Ishikawa (cell line): ENCODE measurements at regions not wholly inside any gene's neighbourhood (a gene's known extent, or its start where the extent isn't known, plus 50 kb on each side); places are given as distances from the start of the nearest gene placed in this dataset.

ENCODE experiments used
- CEBPB ChIP-seq: IDR thresholded peaks from 2 replicates; pipeline ENCODE4 v1.6.1; 2012
- CREB1 ChIP-seq: IDR thresholded peaks from 2 replicates; pipeline ENCODE4 v1.6.1; 2012; ENCODE audit warnings: low read depth
- EGR1 ChIP-seq: IDR thresholded peaks from 2 replicates; pipeline ENCODE4 v1.6.1; 2012
- EP300 ChIP-seq: IDR thresholded peaks from 2 replicates; pipeline ENCODE4 v1.6.1; 2012; ENCODE audit warnings: borderline replicate concordance
- FOXM1 ChIP-seq: IDR thresholded peaks from 2 replicates; pipeline ENCODE4 v1.6.1; 2012; ENCODE audit warnings: low read depth, borderline replicate concordance
- NFIC ChIP-seq: IDR thresholded peaks from 2 replicates; pipeline ENCODE4 v1.6.1; 2012
- RAD21 ChIP-seq: IDR thresholded peaks from 2 replicates; pipeline ENCODE4 v1.6.1; 2012; ENCODE audit warnings: low read depth
- TAF1 ChIP-seq: IDR thresholded peaks from 2 replicates; pipeline ENCODE4 v1.6.1; 2012; ENCODE audit warnings: low read depth, mild to moderate bottlenecking
- TCF12 ChIP-seq: IDR thresholded peaks from 2 replicates; pipeline ENCODE4 v1.6.1; 2012; ENCODE audit warnings: low read depth
- TEAD4 ChIP-seq: IDR thresholded peaks from 2 replicates; pipeline ENCODE4 v1.6.1; 2012
- YY1 ChIP-seq: IDR thresholded peaks from 2 replicates; pipeline ENCODE4 v1.6.1; 2012; ENCODE audit warnings: low read depth
- ZBTB7A ChIP-seq: IDR thresholded peaks from 2 replicates; pipeline ENCODE4 v1.6.1; 2012; ENCODE audit warnings: low read depth
- TF ChIP-seq, protein P1 (sequence below): IDR thresholded peaks from 2 replicates; pipeline ENCODE4 v1.6.1; 2012
- TF ChIP-seq, protein P2 (sequence below): IDR thresholded peaks from 2 replicates; pipeline ENCODE4 v1.6.1; 2012; ENCODE audit warnings: low read depth, mild to moderate bottlenecking
- TF ChIP-seq, protein P3 (sequence below): IDR thresholded peaks from 2 replicates; pipeline ENCODE4 v1.6.1; 2012

DNA sequence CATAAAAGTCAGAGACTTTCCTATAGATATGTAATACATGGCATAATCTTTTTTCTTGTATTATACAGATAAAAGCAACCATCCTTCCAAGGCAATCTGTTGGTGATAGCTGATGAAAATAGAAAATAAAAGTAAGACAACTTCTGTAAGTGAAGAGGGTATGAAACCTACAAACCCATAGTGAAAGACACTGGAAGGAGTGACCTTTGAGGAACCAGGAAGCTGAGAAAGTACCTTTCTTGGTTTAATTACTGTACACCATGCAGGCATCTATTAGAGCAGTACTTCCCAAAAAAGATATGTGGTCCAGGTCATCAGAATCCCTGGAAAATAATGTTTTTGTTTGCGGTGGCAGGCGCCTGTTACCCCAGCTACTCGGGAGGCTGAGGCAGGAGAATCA lies 906.6 kb upstream of the KLHL29 start:
- TF ChIP-seq NFIC (no peak), TEAD4 (no peak), RAD21 (no peak)

DNA sequence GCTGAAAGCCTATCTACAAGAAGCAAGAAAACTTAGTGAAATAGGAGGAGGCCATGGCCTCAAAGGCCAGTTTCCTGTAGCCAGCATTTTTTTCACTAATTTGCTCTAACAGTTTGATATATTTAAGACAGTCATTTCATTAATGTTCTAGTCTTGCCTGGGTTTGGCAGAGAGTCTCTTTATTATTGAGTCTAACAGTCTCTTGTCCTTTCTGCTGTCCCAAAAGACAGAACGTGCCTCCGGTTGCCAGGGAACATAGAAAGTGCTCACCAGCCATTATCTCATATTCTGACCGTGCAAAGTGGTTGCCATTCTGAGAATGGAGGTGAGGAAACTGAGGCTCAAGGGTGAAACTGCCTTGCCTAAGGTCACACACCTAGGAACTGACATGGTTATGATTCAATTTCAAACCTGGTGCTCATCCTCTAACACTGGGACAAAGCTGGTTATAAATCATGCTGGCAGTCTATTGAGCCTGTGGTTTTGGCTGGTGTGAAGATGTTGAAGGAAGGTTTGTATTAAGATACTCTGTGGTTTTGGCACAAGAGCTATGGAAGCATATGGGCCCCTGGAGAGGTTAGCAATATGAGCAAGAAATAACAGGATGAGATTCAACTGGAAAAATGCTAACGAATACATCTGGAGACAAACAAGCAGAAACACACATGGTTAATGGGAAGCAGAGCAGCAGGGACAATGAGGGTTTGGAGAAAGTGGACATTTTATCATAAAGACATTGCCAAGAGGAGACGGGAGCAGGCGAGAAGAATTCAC lies 903.3 kb upstream of the KLHL29 start:
- TF ChIP-seq RAD21 (no peak), TCF12 (no peak), CREB1 (no peak), YY1 (no peak), NFIC (no peak)

DNA sequence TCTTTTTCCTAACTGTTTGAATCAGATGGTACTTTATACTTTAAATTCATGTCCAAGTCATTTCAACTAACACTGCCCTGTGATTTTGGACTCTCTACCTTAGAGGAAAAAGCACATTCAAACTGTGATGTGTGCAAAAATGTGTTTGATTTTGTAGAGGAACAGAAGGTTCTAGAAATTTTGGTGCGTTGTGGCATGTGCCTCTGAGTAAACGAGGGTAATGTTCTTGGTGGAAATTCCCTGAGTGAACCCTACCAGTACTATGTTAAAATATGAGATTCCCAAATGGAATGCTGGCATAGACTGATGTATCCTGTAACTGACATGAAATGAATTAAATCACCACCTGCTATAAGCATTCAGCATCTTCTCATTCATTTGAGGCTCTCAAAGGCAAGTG lies 901.9 kb upstream of the KLHL29 start:
- TF ChIP-seq, protein P1, sequence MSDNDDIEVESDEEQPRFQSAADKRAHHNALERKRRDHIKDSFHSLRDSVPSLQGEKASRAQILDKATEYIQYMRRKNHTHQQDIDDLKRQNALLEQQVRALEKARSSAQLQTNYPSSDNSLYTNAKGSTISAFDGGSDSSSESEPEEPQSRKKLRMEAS, result no peak
- TF ChIP-seq EGR1 (no peak), TEAD4 (no peak), RAD21 (no peak), FOXM1 (no peak), CEBPB (no peak), ZBTB7A (no peak), YY1 (no peak), TAF1 (no peak), EP300 (no peak), NFIC (no peak), CREB1 (no peak), TCF12 (no peak)
- TF ChIP-seq, protein P2, sequence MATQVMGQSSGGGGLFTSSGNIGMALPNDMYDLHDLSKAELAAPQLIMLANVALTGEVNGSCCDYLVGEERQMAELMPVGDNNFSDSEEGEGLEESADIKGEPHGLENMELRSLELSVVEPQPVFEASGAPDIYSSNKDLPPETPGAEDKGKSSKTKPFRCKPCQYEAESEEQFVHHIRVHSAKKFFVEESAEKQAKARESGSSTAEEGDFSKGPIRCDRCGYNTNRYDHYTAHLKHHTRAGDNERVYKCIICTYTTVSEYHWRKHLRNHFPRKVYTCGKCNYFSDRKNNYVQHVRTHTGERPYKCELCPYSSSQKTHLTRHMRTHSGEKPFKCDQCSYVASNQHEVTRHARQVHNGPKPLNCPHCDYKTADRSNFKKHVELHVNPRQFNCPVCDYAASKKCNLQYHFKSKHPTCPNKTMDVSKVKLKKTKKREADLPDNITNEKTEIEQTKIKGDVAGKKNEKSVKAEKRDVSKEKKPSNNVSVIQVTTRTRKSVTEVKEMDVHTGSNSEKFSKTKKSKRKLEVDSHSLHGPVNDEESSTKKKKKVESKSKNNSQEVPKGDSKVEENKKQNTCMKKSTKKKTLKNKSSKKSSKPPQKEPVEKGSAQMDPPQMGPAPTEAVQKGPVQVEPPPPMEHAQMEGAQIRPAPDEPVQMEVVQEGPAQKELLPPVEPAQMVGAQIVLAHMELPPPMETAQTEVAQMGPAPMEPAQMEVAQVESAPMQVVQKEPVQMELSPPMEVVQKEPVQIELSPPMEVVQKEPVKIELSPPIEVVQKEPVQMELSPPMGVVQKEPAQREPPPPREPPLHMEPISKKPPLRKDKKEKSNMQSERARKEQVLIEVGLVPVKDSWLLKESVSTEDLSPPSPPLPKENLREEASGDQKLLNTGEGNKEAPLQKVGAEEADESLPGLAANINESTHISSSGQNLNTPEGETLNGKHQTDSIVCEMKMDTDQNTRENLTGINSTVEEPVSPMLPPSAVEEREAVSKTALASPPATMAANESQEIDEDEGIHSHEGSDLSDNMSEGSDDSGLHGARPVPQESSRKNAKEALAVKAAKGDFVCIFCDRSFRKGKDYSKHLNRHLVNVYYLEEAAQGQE, result no peak
- TF ChIP-seq, protein P3, sequence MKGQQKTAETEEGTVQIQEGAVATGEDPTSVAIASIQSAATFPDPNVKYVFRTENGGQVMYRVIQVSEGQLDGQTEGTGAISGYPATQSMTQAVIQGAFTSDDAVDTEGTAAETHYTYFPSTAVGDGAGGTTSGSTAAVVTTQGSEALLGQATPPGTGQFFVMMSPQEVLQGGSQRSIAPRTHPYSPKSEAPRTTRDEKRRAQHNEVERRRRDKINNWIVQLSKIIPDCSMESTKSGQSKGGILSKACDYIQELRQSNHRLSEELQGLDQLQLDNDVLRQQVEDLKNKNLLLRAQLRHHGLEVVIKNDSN, result no peak

DNA sequence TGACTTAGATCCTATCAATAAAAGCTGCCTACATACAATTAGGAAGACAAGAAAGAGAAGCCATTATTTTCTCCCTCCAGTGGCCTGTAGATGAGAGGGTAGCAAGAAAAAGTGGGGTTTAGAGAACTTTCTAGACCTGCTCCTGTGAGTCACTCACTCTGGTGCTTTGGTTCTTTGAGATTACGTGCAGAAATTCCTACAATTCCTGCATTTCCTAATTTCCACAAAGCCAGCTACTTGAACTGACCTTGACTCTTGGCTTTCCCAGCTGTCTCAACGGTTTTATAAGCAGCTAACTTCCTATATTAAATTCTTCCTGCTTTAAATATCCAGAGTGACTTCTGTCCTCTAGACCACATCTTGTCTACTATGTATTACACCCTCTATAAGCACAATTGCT lies 899.5 kb upstream of the KLHL29 start:
- TF ChIP-seq EP300 (no peak), TEAD4 (no peak), TAF1 (no peak), TCF12 (no peak), YY1 (no peak), FOXM1 (no peak), CEBPB (no peak), EGR1 (no peak), NFIC (no peak), RAD21 (no peak), ZBTB7A (no peak), CREB1 (no peak)
- TF ChIP-seq, protein P2, result no peak
- TF ChIP-seq, protein P1, result no peak
- TF ChIP-seq, protein P3, result no peak

DNA sequence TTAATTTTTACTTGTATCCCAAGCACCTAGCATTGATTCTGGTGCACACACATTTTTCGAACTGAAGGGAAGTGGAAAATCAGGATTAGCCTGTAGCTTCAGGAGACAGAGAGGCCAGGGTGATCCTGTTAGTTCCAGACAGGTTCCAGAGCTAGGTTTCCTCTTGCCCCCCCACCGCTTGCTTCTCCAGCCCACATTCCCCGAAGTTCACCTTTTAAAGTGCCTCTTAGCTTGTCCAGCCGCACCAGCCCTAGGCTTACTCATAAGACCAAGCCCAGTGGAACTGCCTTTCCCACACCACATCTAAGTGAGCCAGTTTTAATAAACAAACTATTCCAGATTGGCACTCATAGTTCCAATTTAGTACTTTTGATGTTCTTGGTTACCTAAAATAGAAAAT lies 898.6 kb upstream of the KLHL29 start:
- TF ChIP-seq, protein P1, result no peak

DNA sequence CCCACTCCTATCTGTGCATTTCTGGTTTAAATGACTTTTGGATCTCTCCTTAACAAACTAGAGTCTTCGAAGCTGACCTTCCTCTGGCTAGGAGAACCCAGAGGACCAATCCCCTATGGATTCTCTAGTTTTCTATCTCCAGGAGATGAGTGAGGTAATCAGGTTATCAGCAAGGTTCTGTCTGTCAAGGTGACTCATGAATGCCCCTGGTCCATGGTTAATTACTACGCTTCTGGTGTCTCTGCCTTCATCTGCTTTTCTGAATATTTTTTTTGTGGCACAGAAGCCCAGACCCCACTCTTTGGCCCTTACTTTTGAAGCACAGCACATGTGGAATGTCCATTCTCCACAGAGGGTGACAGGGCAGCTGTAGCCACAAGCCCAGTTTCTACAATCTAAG lies 897.9 kb upstream of the KLHL29 start:
- TF ChIP-seq CEBPB (no peak), FOXM1 (no peak), EP300 (no peak), YY1 (no peak), TEAD4 (no peak)
- TF ChIP-seq, protein P1, result no peak
- TF ChIP-seq, protein P3, result no peak
